HEK293T (cell line): ENCODE measurements at regions not wholly inside any gene's neighbourhood (a gene's known extent, or its start where the extent isn't known, plus 50 kb on each side); places are given as distances from the start of the nearest gene placed in this dataset.

Experiments used
- BHLHE40 ChIP-seq: fragments of 450-650 bp; IDR thresholded peaks from 2 replicates; pipeline ENCODE4 v1.6.1; 2016; ENCODE audit warnings: mild to moderate bottlenecking, moderate library complexity, borderline replicate concordance
- HDGF ChIP-seq: fragments of 450-650 bp; IDR thresholded peaks from 2 replicates; pipeline ENCODE4 v1.6.1; 2017; ENCODE audit warnings: antibody characterized with exemption, borderline replicate concordance
- SUZ12 ChIP-seq: fragments of 450-650 bp; IDR thresholded peaks from 2 replicates; pipeline ENCODE4 v1.6.1; 2016; ENCODE audit warnings: mild to moderate bottlenecking

DNA sequence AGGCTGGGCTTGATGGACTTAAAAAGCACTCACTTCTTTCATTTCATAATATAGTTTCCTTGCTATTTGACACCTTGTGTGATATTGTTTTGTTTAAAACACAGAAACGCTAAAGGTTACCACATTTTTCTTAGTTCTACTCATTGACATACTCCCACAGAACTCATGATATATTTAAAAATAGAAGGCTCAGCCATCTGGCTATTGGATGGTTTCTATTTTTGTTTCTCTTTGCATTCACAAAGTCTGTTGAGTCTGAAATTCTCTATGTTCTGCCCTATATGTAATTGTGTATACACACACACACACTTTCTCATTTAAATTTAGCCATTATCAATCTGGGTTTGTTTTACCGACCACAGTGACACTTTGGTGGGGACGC, 128.2 kb downstream of the SOX2 start:
- TF ChIP-seq HDGF (no peak), SUZ12 (no peak), BHLHE40 (no peak)
